Head of caudate nucleus (tissue), 42 donors: ENCODE measurements at regions not wholly inside any gene's neighbourhood (a gene's known extent, or its start where the extent isn't known, plus 50 kb on each side); places are given as distances from the start of the nearest gene placed in this dataset.

ENCODE experiments used
- DNase-seq, 42 donors: peaks; one replicate each; pipeline versions ENCODE4 v3.0.0 to v3.0.0-alpha.2; 2020 to 2021; ENCODE audit warnings: mixed read lengths in 7 of 42
- intact Hi-C: fragments of 100-400 bp; cut with DNase I; formaldehyde crosslinking; loops from one replicate; pipeline ENCODE4 v1.15.0; 2022

GRCh38 chr3:145798696-145799537 lies 362.1 kb downstream of the PLOD2 start:
- DNase-seq = peak in 11 of 42 donors; percentile 1 to 43 (median 11)
- intact Hi-C loops = no loop called here

GRCh38 chr3:145801696-145802095 lies 359.3 kb downstream of the PLOD2 start:
- no peak for DNase-seq
- intact Hi-C loops = no loop called here

GRCh38 chr3:145807990-145808389 lies 353.0 kb downstream of the PLOD2 start:
- intact Hi-C loops = no loop called here

GRCh38 chr3:145812391-145812790 lies 348.6 kb downstream of the PLOD2 start:
- DNase-seq = no peak
- intact Hi-C loops = no loop called here

More at GRCh38 chr3:145807990-145808389, 353.0 kb downstream of the PLOD2 start:
- DNase-seq = peak in 12 of 42 donors; percentile 8 to 66 (median 20)

GRCh38 chr3:145815707-145816413 lies 345.1 kb downstream of the PLOD2 start:
- DNase-seq = no peak
- intact Hi-C loops = no loop called here

GRCh38 chr3:145817870-145818483 lies 343.0 kb downstream of the PLOD2 start:
- DNase-seq = no peak
- intact Hi-C loops = no loop called here

- no peak for DNase-seq
- intact Hi-C loops = no loop called here
These were observed 340.8 kb downstream of the PLOD2 start for GRCh38 chr3:145820170-145820569.

GRCh38 chr3:145842294-145842902 lies 318.6 kb downstream of the PLOD2 start:
- DNase-seq = no peak
- intact Hi-C loops = no loop called here

- intact Hi-C loops = no loop called here
- no peak for DNase-seq
These were observed 317.4 kb downstream of the PLOD2 start for GRCh38 chr3:145843561-145843960.

GRCh38 chr3:145849115-145849514 lies 311.9 kb downstream of the PLOD2 start:
- no peak for DNase-seq
- intact Hi-C loops = no loop called here

GRCh38 chr3:145854499-145854898 lies 306.5 kb downstream of the PLOD2 start:
- DNase-seq = no peak
- intact Hi-C loops = no loop called here

- DNase-seq = no peak
- intact Hi-C loops = no loop called here
These were observed 303.0 kb downstream of the PLOD2 start for GRCh38 chr3:145857956-145858355.

- intact Hi-C loops = no loop called here
- no peak for DNase-seq
These were observed 296.6 kb downstream of the PLOD2 start for GRCh38 chr3:145864336-145864735.

GRCh38 chr3:145865399-145866018 lies 295.5 kb downstream of the PLOD2 start:
- intact Hi-C loops = no loop called here
- DNase-seq = no peak

GRCh38 chr3:145869958-145870357 lies 291.0 kb downstream of the PLOD2 start:
- intact Hi-C loops = no loop called here
- DNase-seq = no peak

- intact Hi-C loops = no loop called here
- no peak for DNase-seq
These were observed 278.5 kb downstream of the PLOD2 start for GRCh38 chr3:145882436-145882835.

GRCh38 chr3:145889730-145890129 lies 271.3 kb downstream of the PLOD2 start:
- intact Hi-C loops = no loop called here
- no peak for DNase-seq

- intact Hi-C loops = no loop called here
- DNase-seq = no peak
These were observed 268.1 kb downstream of the PLOD2 start for GRCh38 chr3:145892869-145893268.

- intact Hi-C loops = no loop called here
These were observed 267.7 kb downstream of the PLOD2 start for GRCh38 chr3:145893331-145893730.

More at GRCh38 chr3:145893331-145893730, 267.7 kb downstream of the PLOD2 start:
- no peak for DNase-seq
